Peyer's patch (tissue), 4 donors: ENCODE measurements at regions not wholly inside any gene's neighbourhood (a gene's known extent, or its start where the extent isn't known, plus 50 kb on each side); places are given as distances from the start of the nearest gene placed in this dataset.

Source experiments
- POLR2A ChIP-seq, 2 donors: fragments of 450-650 bp; IDR thresholded peaks; one replicate each; pipeline ENCODE4 v1.5.1; 2017; ENCODE audit warnings: antibody characterized with exemption in 2 of 2, mild to moderate bottlenecking in 2 of 2, moderate library complexity in 2 of 2
- TF ChIP-seq, protein P1 (sequence below), 6 experiments: fragments of 450-650 bp in 4 of 6; fragments of 200-600 bp in 2 of 6; sonication (generic) in 1 of 6; IDR thresholded peaks; one replicate each; pipeline ENCODE4 v1.5.1; 2017 to 2019; ENCODE audit warnings: antibody characterized with exemption in 6 of 6, mild to moderate bottlenecking in 3 of 6, moderate library complexity in 1 of 6

DNA sequence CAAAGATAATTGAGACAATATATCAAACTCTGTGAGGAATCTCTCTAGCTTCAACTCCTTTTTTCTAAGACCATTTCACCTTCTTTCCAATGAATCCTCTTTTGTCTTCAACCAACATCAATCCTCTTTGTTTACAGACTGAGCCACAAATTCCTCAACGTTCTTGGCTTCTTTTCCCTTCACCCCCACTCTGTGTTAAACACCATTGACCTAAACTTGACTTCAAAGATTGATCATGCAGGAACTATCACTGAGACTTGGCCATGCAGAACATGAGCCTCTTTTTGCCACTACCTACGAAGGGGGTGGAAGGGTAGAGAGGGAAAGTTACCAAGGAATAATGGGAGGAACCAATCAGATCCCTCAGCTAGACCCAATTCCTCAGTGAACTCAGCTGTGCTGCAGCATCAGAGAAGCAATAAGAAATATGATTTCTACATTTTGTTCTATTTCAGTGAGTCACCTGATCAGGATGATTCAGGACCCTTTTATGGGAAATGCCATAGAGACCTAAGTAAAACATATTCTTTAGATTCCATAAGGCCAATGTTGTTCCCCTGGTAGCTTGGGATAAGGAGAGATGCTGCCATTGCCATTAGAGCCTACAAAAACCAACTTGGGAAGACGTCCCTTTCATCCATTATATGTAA is 187.7 kb upstream of the RGMB start:
- TF ChIP-seq, protein P1, sequence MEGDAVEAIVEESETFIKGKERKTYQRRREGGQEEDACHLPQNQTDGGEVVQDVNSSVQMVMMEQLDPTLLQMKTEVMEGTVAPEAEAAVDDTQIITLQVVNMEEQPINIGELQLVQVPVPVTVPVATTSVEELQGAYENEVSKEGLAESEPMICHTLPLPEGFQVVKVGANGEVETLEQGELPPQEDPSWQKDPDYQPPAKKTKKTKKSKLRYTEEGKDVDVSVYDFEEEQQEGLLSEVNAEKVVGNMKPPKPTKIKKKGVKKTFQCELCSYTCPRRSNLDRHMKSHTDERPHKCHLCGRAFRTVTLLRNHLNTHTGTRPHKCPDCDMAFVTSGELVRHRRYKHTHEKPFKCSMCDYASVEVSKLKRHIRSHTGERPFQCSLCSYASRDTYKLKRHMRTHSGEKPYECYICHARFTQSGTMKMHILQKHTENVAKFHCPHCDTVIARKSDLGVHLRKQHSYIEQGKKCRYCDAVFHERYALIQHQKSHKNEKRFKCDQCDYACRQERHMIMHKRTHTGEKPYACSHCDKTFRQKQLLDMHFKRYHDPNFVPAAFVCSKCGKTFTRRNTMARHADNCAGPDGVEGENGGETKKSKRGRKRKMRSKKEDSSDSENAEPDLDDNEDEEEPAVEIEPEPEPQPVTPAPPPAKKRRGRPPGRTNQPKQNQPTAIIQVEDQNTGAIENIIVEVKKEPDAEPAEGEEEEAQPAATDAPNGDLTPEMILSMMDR (IDR thresholded peaks at IDR 0.05): no peak
- no peak for TF ChIP-seq POLR2A (IDR thresholded peaks at IDR 0.05)
